ENCODE measurements at regions not wholly inside any gene's neighbourhood (a gene's known extent, or its start where the extent isn't known, plus 50 kb on each side); places are given as distances from the start of the nearest gene placed in this dataset.

- H3K9me2 ChIP-seq, result no peaks in the 10 kb centered on the region
- no peaks in the 10 kb centered on the region for H3K4me1 ChIP-seq (ENCODE audit: control insufficient read depth in 1 of 2, insufficient read depth in 2 of 2, low read depth in 1 of 2, low read length in 1 of 2)
- H3K27me3 ChIP-seq (ENCODE audit: insufficient read depth), result no peaks in the 10 kb centered on the region
- no peaks in the 10 kb centered on the region for H4K20me1 ChIP-seq (ENCODE audit: insufficient read depth)
- TF ChIP-seq FOXJ3 (CRISPR knock-in tag; IDR thresholded peaks at IDR 0.05) (no peak), MAX (IDR thresholded peaks at IDR 0.05; ENCODE audit: low read depth) (no peak), TAF1 (IDR thresholded peaks at IDR 0.05; ENCODE audit: borderline replicate concordance, low read depth, low read length) (no peak), NRF1 (IDR thresholded peaks at IDR 0.05; ENCODE audit: low read depth, low read length) (no peak), GATA2 (CRISPR knock-in tag; IDR thresholded peaks at IDR 0.05) (no peak), TEAD4 (IDR thresholded peaks at IDR 0.05; ENCODE audit: borderline replicate concordance, insufficient read depth) (no peak), REST (IDR thresholded peaks at IDR 0.05; ENCODE audit: low read depth, low read length) (no peak), TCF12 (IDR thresholded peaks at IDR 0.05) (no peak), USF2 (IDR thresholded peaks at IDR 0.05; ENCODE audit: borderline replicate concordance, low read depth, low read length) (no peak), YY1 (IDR thresholded peaks at IDR 0.05; ENCODE audit: low read depth) (no peak), ELF1 (IDR thresholded peaks at IDR 0.05) (no peak), FOSL2 (IDR thresholded peaks at IDR 0.05; ENCODE audit: borderline replicate concordance, low read depth) (no peak), CHD2 (IDR thresholded peaks at IDR 0.05; ENCODE audit: low read length, partially characterized antibody) (no peak), RCOR1 (IDR thresholded peaks at IDR 0.05; ENCODE audit: low read length) (no peak), SIN3A (IDR thresholded peaks at IDR 0.05; ENCODE audit: borderline replicate concordance, low read depth, low read length) (no peak)
- no peak for DNase-seq
- no peaks in the 10 kb centered on the region for H3K79me2 ChIP-seq (ENCODE audit: insufficient read depth)
- WGBS (ENCODE audit: low lambda C conversion rate), result under 1% methylated on average over 2 of the region's 2 CpGs
- no peaks in the 10 kb centered on the region for H3K36me3 ChIP-seq (replicated peaks in 1 of 2; ENCODE audit: control insufficient read depth in 1 of 2, insufficient read depth in 2 of 2, low read length in 1 of 2)
- H3K4me2 ChIP-seq, result no peak overlapping the region
- no peaks in the 10 kb centered on the region; the same call in 1 of the 2 replicates for H3K9me3 ChIP-seq
- ChIA-PET POLR2A (no interaction called here), CTCF (no interaction called here)
- H3F3A ChIP-seq (replicated peaks; ENCODE audit: insufficient read depth), result no peaks in the 10 kb centered on the region
- no peak overlapping the region for H3K27ac ChIP-seq (ENCODE audit: low read depth in 2 of 2, low read length in 1 of 2)
- no peak overlapping the region for H3K9ac ChIP-seq
- no peak overlapping the region for H3K4me3 ChIP-seq (ENCODE audit: low read depth in 2 of 2, low read length in 1 of 2)
- no peak overlapping the region for H2AFZ ChIP-seq (ENCODE audit: low read depth)
Measured at GRCh38 chr3:166433060-166433459, 595.8 kb upstream of the BCHE start.
